SKM-1 treated with dmso at 0.1 percent for 144 hours (cell line): ENCODE measurements at regions not wholly inside any gene's neighbourhood (a gene's known extent, or its start where the extent isn't known, plus 50 kb on each side); places are given as distances from the start of the nearest gene placed in this dataset.

Experiments
- DNase-seq: peaks from one replicate; lab custom pipeline; 2025; ENCODE audit not compliant: unreplicated experiment; lab: John Stamatoyannopoulos, UW

GRCh38 chr1:203926025-203926540, 64.7 kb downstream of the SNRPE start:
- no peak for DNase-seq

- DNase-seq: no peak
These were observed 68.4 kb downstream of the SNRPE start for GRCh38 chr1:203929741-203930309.

GRCh38 chr1:203930342-203930741, 68.9 kb downstream of the SNRPE start:
- peak; percentile 37 for DNase-seq

- no peak for DNase-seq
These were observed 70.6 kb downstream of the SNRPE start for GRCh38 chr1:203931953-203932352.

- no peak for DNase-seq
These were observed 71.2 kb downstream of the SNRPE start for GRCh38 chr1:203932556-203932955.

GRCh38 chr1:203934027-203934426, 72.6 kb downstream of the SNRPE start:
- no peak for DNase-seq

GRCh38 chr1:203934651-203935050, 73.3 kb downstream of the SNRPE start:
- DNase-seq: no peak

GRCh38 chr1:203935321-203935720, 73.9 kb downstream of the SNRPE start:
- DNase-seq: no peak

- no peak for DNase-seq
These were observed 76.4 kb downstream of the SNRPE start for GRCh38 chr1:203937678-203938330.

GRCh38 chr1:203944651-203945404, 83.4 kb downstream of the SNRPE start:
- no peak for DNase-seq

GRCh38 chr1:203954293-203954692, 92.9 kb downstream of the SNRPE start:
- no peak for DNase-seq

GRCh38 chr1:203954788-203955552, 93.6 kb downstream of the SNRPE start:
- DNase-seq: peak; percentile 100

GRCh38 chr1:203968761-203969160, 104.2 kb upstream of the SOX13 start:
- no peak for DNase-seq

- no peak for DNase-seq
These were observed 103.1 kb upstream of the SOX13 start for GRCh38 chr1:203969846-203970245.

- no peak for DNase-seq
These were observed 87.9 kb upstream of the SOX13 start for GRCh38 chr1:203985044-203985443.

- no peak for DNase-seq
These were observed 87.2 kb upstream of the SOX13 start for GRCh38 chr1:203985676-203986075.

- DNase-seq: no peak
These were observed 85.9 kb upstream of the SOX13 start for GRCh38 chr1:203986887-203987461.

- no peak for DNase-seq
These were observed 82.8 kb upstream of the SOX13 start for GRCh38 chr1:203990118-203990517.

- no peak for DNase-seq
These were observed 80.5 kb upstream of the SOX13 start for GRCh38 chr1:203992440-203992839.

GRCh38 chr1:203993256-203993655, 79.7 kb upstream of the SOX13 start:
- DNase-seq: no peak

GRCh38 chr1:203995228-203995627, 77.7 kb upstream of the SOX13 start:
- DNase-seq: no peak
